ENCODE measurements at regions not wholly inside any gene's neighbourhood (a gene's known extent, or its start where the extent isn't known, plus 50 kb on each side); places are given as distances from the start of the nearest gene placed in this dataset.
"Not testable (repeated sequence)": the region's sequence is repeated elsewhere in the genome, so short reads cannot be mapped to it uniquely, and the experiment has no call there.

GRCh38 chr4:4045823-4046222 is 180.9 kb downstream of the OTOP1 start:
- not testable (repeated sequence) for H3K9me3 ChIP-seq (ENCODE audit: control insufficient read depth in 1 of 2, low read length in 2 of 2); H3K4me1 ChIP-seq (ENCODE audit: control insufficient read depth in 1 of 2, insufficient read depth in 2 of 2, low read length in 2 of 2); H3K4me3 ChIP-seq (ENCODE audit: low read depth in 1 of 2, low read length in 2 of 2); H3K36me3 ChIP-seq (ENCODE audit: control insufficient read depth in 1 of 2, insufficient read depth in 2 of 2, low read length in 2 of 2); H3K27ac ChIP-seq (ENCODE audit: low read depth, low read length); H3K9ac ChIP-seq (ENCODE audit: low read depth in 1 of 2, low read length in 2 of 2); H3K27me3 ChIP-seq (ENCODE audit: control insufficient read depth in 1 of 2, insufficient read depth in 2 of 2, low read length in 2 of 2)

- H3K9me3 ChIP-seq (ENCODE audit: control insufficient read depth in 1 of 2, low read length in 2 of 2); H3K36me3 ChIP-seq (ENCODE audit: control insufficient read depth in 1 of 2, insufficient read depth in 2 of 2, low read length in 2 of 2); H3K27me3 ChIP-seq (ENCODE audit: control insufficient read depth in 1 of 2, insufficient read depth in 2 of 2, low read length in 2 of 2): not testable (repeated sequence)
Measured at GRCh38 chr4:4046686-4047085, 180.0 kb downstream of the OTOP1 start.

GRCh38 chr4:4047202-4047601 is 179.5 kb downstream of the OTOP1 start:
- H3K27me3 ChIP-seq (ENCODE audit: control insufficient read depth in 1 of 2, insufficient read depth in 2 of 2, low read length in 2 of 2); H3K9me3 ChIP-seq (ENCODE audit: control insufficient read depth in 1 of 2, low read length in 2 of 2); H3K27ac ChIP-seq (ENCODE audit: low read depth, low read length); H3K4me1 ChIP-seq (ENCODE audit: control insufficient read depth in 1 of 2, insufficient read depth in 2 of 2, low read length in 2 of 2); H3K4me3 ChIP-seq (ENCODE audit: low read depth in 1 of 2, low read length in 2 of 2); H3K36me3 ChIP-seq (ENCODE audit: control insufficient read depth in 1 of 2, insufficient read depth in 2 of 2, low read length in 2 of 2); H3K9ac ChIP-seq (ENCODE audit: low read depth in 1 of 2, low read length in 2 of 2): not testable (repeated sequence)

More at GRCh38 chr4:4046686-4047085, 180.0 kb downstream of the OTOP1 start:
- not testable (repeated sequence) for H3K4me3 ChIP-seq (ENCODE audit: low read depth in 1 of 2, low read length in 2 of 2); H3K27ac ChIP-seq (ENCODE audit: low read depth, low read length); H3K9ac ChIP-seq (ENCODE audit: low read depth in 1 of 2, low read length in 2 of 2); H3K4me1 ChIP-seq (ENCODE audit: control insufficient read depth in 1 of 2, insufficient read depth in 2 of 2, low read length in 2 of 2)

GRCh38 chr4:4048227-4048626 is 178.5 kb downstream of the OTOP1 start:
- not testable (repeated sequence) for H3K9me3 ChIP-seq (ENCODE audit: control insufficient read depth in 1 of 2, low read length in 2 of 2); H3K27me3 ChIP-seq (ENCODE audit: control insufficient read depth in 1 of 2, insufficient read depth in 2 of 2, low read length in 2 of 2); H3K27ac ChIP-seq (ENCODE audit: low read depth, low read length); H3K4me3 ChIP-seq (ENCODE audit: low read depth in 1 of 2, low read length in 2 of 2); H3K4me1 ChIP-seq (ENCODE audit: control insufficient read depth in 1 of 2, insufficient read depth in 2 of 2, low read length in 2 of 2); H3K9ac ChIP-seq (ENCODE audit: low read depth in 1 of 2, low read length in 2 of 2); H3K36me3 ChIP-seq (ENCODE audit: control insufficient read depth in 1 of 2, insufficient read depth in 2 of 2, low read length in 2 of 2)

GRCh38 chr4:4050781-4051180 is 175.9 kb downstream of the OTOP1 start:
- H3K9me3 ChIP-seq (ENCODE audit: control insufficient read depth in 1 of 2, low read length in 2 of 2); H3K4me3 ChIP-seq (ENCODE audit: low read depth in 1 of 2, low read length in 2 of 2); H3K36me3 ChIP-seq (ENCODE audit: control insufficient read depth in 1 of 2, insufficient read depth in 2 of 2, low read length in 2 of 2); H3K27ac ChIP-seq (ENCODE audit: low read depth, low read length); H3K9ac ChIP-seq (ENCODE audit: low read depth in 1 of 2, low read length in 2 of 2); H3K27me3 ChIP-seq (ENCODE audit: control insufficient read depth in 1 of 2, insufficient read depth in 2 of 2, low read length in 2 of 2); H3K4me1 ChIP-seq (ENCODE audit: control insufficient read depth in 1 of 2, insufficient read depth in 2 of 2, low read length in 2 of 2): not testable (repeated sequence)

- H3K9ac ChIP-seq (ENCODE audit: low read depth in 1 of 2, low read length in 2 of 2); H3K27ac ChIP-seq (ENCODE audit: low read depth, low read length); H3K4me1 ChIP-seq (ENCODE audit: control insufficient read depth in 1 of 2, insufficient read depth in 2 of 2, low read length in 2 of 2); H3K36me3 ChIP-seq (ENCODE audit: control insufficient read depth in 1 of 2, insufficient read depth in 2 of 2, low read length in 2 of 2); H3K4me3 ChIP-seq (ENCODE audit: low read depth in 1 of 2, low read length in 2 of 2); H3K9me3 ChIP-seq (ENCODE audit: control insufficient read depth in 1 of 2, low read length in 2 of 2); H3K27me3 ChIP-seq (ENCODE audit: control insufficient read depth in 1 of 2, insufficient read depth in 2 of 2, low read length in 2 of 2): not testable (repeated sequence)
Measured at GRCh38 chr4:4052933-4053332, 173.8 kb downstream of the OTOP1 start.

GRCh38 chr4:4057226-4057625 is 169.5 kb downstream of the OTOP1 start:
- not testable (repeated sequence) for H3K4me1 ChIP-seq (ENCODE audit: control insufficient read depth in 1 of 2, insufficient read depth in 2 of 2, low read length in 2 of 2)

GRCh38 chr4:4084171-4084570 is 142.6 kb downstream of the OTOP1 start:
- not testable (repeated sequence) for H3K9me3 ChIP-seq (ENCODE audit: control insufficient read depth in 1 of 2, low read length in 2 of 2); H3K27ac ChIP-seq (ENCODE audit: low read depth, low read length); H3K27me3 ChIP-seq (ENCODE audit: control insufficient read depth in 1 of 2, insufficient read depth in 2 of 2, low read length in 2 of 2); H3K4me1 ChIP-seq (ENCODE audit: control insufficient read depth in 1 of 2, insufficient read depth in 2 of 2, low read length in 2 of 2); H3K9ac ChIP-seq (ENCODE audit: low read depth in 1 of 2, low read length in 2 of 2); H3K36me3 ChIP-seq (ENCODE audit: control insufficient read depth in 1 of 2, insufficient read depth in 2 of 2, low read length in 2 of 2); H3K4me3 ChIP-seq (ENCODE audit: low read depth in 1 of 2, low read length in 2 of 2)

More at GRCh38 chr4:4057226-4057625, 169.5 kb downstream of the OTOP1 start:
- not testable (repeated sequence) for H3K36me3 ChIP-seq (ENCODE audit: control insufficient read depth in 1 of 2, insufficient read depth in 2 of 2, low read length in 2 of 2); H3K27me3 ChIP-seq (ENCODE audit: control insufficient read depth in 1 of 2, insufficient read depth in 2 of 2, low read length in 2 of 2); H3K9me3 ChIP-seq (ENCODE audit: control insufficient read depth in 1 of 2, low read length in 2 of 2); H3K4me3 ChIP-seq (ENCODE audit: low read depth in 1 of 2, low read length in 2 of 2); H3K9ac ChIP-seq (ENCODE audit: low read depth in 1 of 2, low read length in 2 of 2); H3K27ac ChIP-seq (ENCODE audit: low read depth, low read length)

- not testable (repeated sequence) for H3K4me3 ChIP-seq (ENCODE audit: low read depth in 1 of 2, low read length in 2 of 2); H3K27me3 ChIP-seq (ENCODE audit: control insufficient read depth in 1 of 2, insufficient read depth in 2 of 2, low read length in 2 of 2); H3K27ac ChIP-seq (ENCODE audit: low read depth, low read length); H3K9me3 ChIP-seq (ENCODE audit: control insufficient read depth in 1 of 2, low read length in 2 of 2); H3K9ac ChIP-seq (ENCODE audit: low read depth in 1 of 2, low read length in 2 of 2); H3K4me1 ChIP-seq (ENCODE audit: control insufficient read depth in 1 of 2, insufficient read depth in 2 of 2, low read length in 2 of 2); H3K36me3 ChIP-seq (ENCODE audit: control insufficient read depth in 1 of 2, insufficient read depth in 2 of 2, low read length in 2 of 2)
Measured at GRCh38 chr4:4089716-4090419, 136.9 kb downstream of the OTOP1 start.

GRCh38 chr4:4090720-4091119 is 136.0 kb downstream of the OTOP1 start:
- not testable (repeated sequence) for H3K27ac ChIP-seq (ENCODE audit: low read depth, low read length); H3K27me3 ChIP-seq (ENCODE audit: control insufficient read depth in 1 of 2, insufficient read depth in 2 of 2, low read length in 2 of 2); H3K9ac ChIP-seq (ENCODE audit: low read depth in 1 of 2, low read length in 2 of 2); H3K4me3 ChIP-seq (ENCODE audit: low read depth in 1 of 2, low read length in 2 of 2); H3K9me3 ChIP-seq (ENCODE audit: control insufficient read depth in 1 of 2, low read length in 2 of 2); H3K4me1 ChIP-seq (ENCODE audit: control insufficient read depth in 1 of 2, insufficient read depth in 2 of 2, low read length in 2 of 2); H3K36me3 ChIP-seq (ENCODE audit: control insufficient read depth in 1 of 2, insufficient read depth in 2 of 2, low read length in 2 of 2)

- not testable (repeated sequence) for H3K4me3 ChIP-seq (ENCODE audit: low read depth in 1 of 2, low read length in 2 of 2); H3K27me3 ChIP-seq (ENCODE audit: control insufficient read depth in 1 of 2, insufficient read depth in 2 of 2, low read length in 2 of 2); H3K36me3 ChIP-seq (ENCODE audit: control insufficient read depth in 1 of 2, insufficient read depth in 2 of 2, low read length in 2 of 2); H3K4me1 ChIP-seq (ENCODE audit: control insufficient read depth in 1 of 2, insufficient read depth in 2 of 2, low read length in 2 of 2); H3K9ac ChIP-seq (ENCODE audit: low read depth in 1 of 2, low read length in 2 of 2); H3K27ac ChIP-seq (ENCODE audit: low read depth, low read length); H3K9me3 ChIP-seq (ENCODE audit: control insufficient read depth in 1 of 2, low read length in 2 of 2)
Measured at GRCh38 chr4:4092159-4092558, 134.6 kb downstream of the OTOP1 start.
